ENCODE measurements at regions not wholly inside any gene's neighbourhood (a gene's known extent, or its start where the extent isn't known, plus 50 kb on each side); places are given as distances from the start of the nearest gene placed in this dataset.

DNA sequence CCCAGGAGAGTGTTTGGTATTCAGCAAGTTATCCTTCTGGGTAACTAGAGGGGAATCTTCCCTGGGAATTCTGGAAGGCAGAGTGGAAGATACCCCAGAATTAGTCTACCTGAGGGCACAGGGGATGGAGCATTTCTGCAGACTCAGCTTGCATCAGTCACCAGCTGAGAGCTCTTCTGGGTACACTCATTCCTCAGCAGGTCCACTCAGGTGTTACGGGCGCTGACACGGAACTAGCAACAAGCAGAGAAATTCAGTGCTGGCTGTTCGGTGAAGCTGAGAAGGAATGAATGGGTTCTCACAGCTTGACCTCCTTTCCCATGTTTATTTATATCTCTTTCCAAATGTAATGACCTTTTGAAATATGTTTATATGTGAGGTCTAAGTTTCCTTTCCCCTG lies 106.0 kb upstream of the PNPLA4 start:
- Histone ChIP-seq H3K27me3 (ENCODE audit: insufficient read depth, insufficient read length) (no peaks in the 10 kb centered on the region), H3K9ac (ENCODE audit: insufficient read length, low read depth) (no peak overlapping the region), H3K9me3 (ENCODE audit: insufficient read depth, low read length) (no peaks in the 10 kb centered on the region), H3K4me3 (ENCODE audit: insufficient read length, low read depth) (no peak overlapping the region), H3K4me1 (ENCODE audit: insufficient read depth, insufficient read length) (no peaks in the 10 kb centered on the region), H3K36me3 (ENCODE audit: insufficient read depth, insufficient read length, low read length) (no peaks in the 10 kb centered on the region)
- TF ChIP-seq SUZ12 (IDR thresholded peaks at IDR 0.05; ENCODE audit: extremely low read depth, insufficient read depth, insufficient read length) (no peak), ZNF274 (IDR thresholded peaks at IDR 0.05; ENCODE audit: low read depth, low read length) (no peak), YY1 (IDR thresholded peaks at IDR 0.05; ENCODE audit: insufficient read depth, insufficient read length) (no peak)
- DNase-seq (ENCODE audit: low read depth, low spot score), result no peak

DNA sequence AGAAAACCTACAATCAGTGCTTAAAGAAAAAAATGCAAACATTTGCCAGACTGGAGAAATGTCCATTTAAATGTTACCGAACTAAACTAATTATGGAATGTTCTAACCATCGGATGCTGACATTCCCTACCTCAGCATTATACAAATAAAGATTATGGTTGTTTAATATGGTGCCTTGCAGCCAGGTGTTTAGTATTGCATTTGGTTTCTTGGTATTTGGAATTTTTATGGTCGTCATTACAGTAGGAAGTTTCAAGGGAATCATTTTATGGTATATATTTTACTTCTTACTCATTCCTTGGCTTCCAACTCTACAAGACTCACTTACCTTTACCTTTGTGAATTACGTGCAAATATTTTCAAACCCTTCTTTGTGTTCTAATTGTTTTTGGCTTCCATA lies 103.1 kb upstream of the PNPLA4 start:
- no peaks in the 10 kb centered on the region for H3K4me1 ChIP-seq (ENCODE audit: insufficient read depth, insufficient read length)
- no peak overlapping the region for H3K9ac ChIP-seq (ENCODE audit: insufficient read length, low read depth)

DNA sequence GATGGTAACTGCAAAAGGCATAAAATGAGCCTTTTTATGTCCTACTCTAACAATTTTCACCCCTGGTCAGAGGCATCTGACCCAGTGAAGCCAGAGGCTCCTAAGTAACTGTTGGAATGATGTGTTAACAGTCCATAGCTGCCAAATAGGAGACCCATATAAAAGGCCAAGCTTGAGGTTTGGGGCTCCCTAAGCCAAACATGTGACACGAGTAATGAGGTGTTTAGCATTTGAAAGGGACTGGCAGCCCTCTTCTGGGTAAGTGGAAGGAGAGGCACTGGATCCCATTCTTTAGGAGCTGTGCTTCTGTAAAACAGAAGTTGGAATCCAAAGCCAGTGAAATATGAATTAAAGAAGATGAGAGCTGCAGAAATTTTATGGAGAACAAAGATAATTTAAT lies 100.6 kb upstream of the PNPLA4 start:
- Histone ChIP-seq H3K4me1 (ENCODE audit: insufficient read depth, insufficient read length) (no peaks in the 10 kb centered on the region), H3K9me3 (ENCODE audit: insufficient read depth, low read length) (no peaks in the 10 kb centered on the region), H3K27me3 (ENCODE audit: insufficient read depth, insufficient read length) (no peaks in the 10 kb centered on the region), H3K36me3 (ENCODE audit: insufficient read depth, insufficient read length, low read length) (no peaks in the 10 kb centered on the region), H3K9ac (ENCODE audit: insufficient read length, low read depth) (no peak overlapping the region), H3K4me3 (ENCODE audit: insufficient read length, low read depth) (no peak overlapping the region)
- TF ChIP-seq SUZ12 (IDR thresholded peaks at IDR 0.05; ENCODE audit: extremely low read depth, insufficient read depth, insufficient read length) (no peak), YY1 (IDR thresholded peaks at IDR 0.05; ENCODE audit: insufficient read depth, insufficient read length) (no peak), ZNF274 (IDR thresholded peaks at IDR 0.05; ENCODE audit: low read depth, low read length) (no peak)
- peak; percentile 35 for DNase-seq (ENCODE audit: low read depth, low spot score)

More for the DNA sequence above, 103.1 kb upstream of the PNPLA4 start:
- Histone ChIP-seq H3K36me3 (ENCODE audit: insufficient read depth, insufficient read length, low read length) (no peaks in the 10 kb centered on the region), H3K4me3 (ENCODE audit: insufficient read length, low read depth) (no peak overlapping the region), H3K9me3 (ENCODE audit: insufficient read depth, low read length) (no peaks in the 10 kb centered on the region), H3K27me3 (ENCODE audit: insufficient read depth, insufficient read length) (no peaks in the 10 kb centered on the region)
- no peak for TF ChIP-seq SUZ12 (IDR thresholded peaks at IDR 0.05; ENCODE audit: extremely low read depth, insufficient read depth, insufficient read length)
- TF ChIP-seq YY1 (IDR thresholded peaks at IDR 0.05; ENCODE audit: insufficient read depth, insufficient read length), result no peak
- no peak for TF ChIP-seq ZNF274 (IDR thresholded peaks at IDR 0.05; ENCODE audit: low read depth, low read length)
- no peak for DNase-seq (ENCODE audit: low read depth, low spot score)

DNA sequence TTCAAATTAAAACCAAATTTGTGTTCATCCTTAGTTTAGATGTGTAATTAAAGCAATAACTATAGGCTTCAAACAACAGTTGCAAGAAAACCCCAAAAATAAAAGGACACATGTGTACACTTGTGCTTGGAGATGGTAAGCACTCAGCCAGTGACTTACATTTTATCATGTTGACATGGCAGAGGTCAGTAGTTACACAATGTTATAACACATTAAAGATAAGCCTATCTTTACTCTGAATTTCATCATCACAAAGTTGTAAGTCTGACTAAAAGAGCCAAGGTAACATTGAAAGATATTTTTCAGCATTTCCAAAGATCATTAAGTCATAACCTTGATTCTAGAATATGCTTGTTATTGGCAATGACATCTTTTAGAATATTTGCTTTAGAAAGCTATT lies 98.5 kb upstream of the PNPLA4 start:
- no peak for DNase-seq (ENCODE audit: low read depth, low spot score)
- H3K4me3 ChIP-seq (ENCODE audit: insufficient read length, low read depth), result no peak overlapping the region
- H3K36me3 ChIP-seq (ENCODE audit: insufficient read depth, insufficient read length, low read length), result no peaks in the 10 kb centered on the region
- TF ChIP-seq SUZ12 (IDR thresholded peaks at IDR 0.05; ENCODE audit: extremely low read depth, insufficient read depth, insufficient read length) (no peak), ZNF274 (IDR thresholded peaks at IDR 0.05; ENCODE audit: low read depth, low read length) (no peak), YY1 (IDR thresholded peaks at IDR 0.05; ENCODE audit: insufficient read depth, insufficient read length) (no peak)
- H3K9me3 ChIP-seq (ENCODE audit: insufficient read depth, low read length), result no peaks in the 10 kb centered on the region
- H3K4me1 ChIP-seq (ENCODE audit: insufficient read depth, insufficient read length), result no peaks in the 10 kb centered on the region
- no peaks in the 10 kb centered on the region for H3K27me3 ChIP-seq (ENCODE audit: insufficient read depth, insufficient read length)
- H3K9ac ChIP-seq (ENCODE audit: insufficient read length, low read depth), result no peak overlapping the region

DNA sequence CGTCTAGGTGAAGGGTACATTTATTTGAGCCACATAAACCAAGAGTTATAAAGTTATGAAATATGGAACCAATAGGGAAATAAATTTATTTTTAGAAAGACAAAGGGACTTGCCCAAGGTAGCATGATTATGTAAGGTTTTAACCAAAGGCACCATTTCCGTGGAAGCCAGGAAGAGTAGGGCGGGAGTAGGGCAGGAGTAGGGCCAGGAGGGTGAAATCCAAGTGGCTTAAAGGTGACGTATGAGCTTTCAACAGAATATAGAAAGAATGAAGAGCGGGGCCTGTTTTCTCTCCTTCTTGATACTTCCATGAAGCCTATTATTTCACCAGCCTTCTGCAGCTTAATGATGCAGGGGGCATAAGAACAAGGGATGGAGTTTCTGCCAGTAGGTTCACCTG lies 91.7 kb upstream of the PNPLA4 start:
- TF ChIP-seq ZNF274 (IDR thresholded peaks at IDR 0.05; ENCODE audit: low read depth, low read length) (no peak), SUZ12 (IDR thresholded peaks at IDR 0.05; ENCODE audit: extremely low read depth, insufficient read depth, insufficient read length) (no peak), YY1 (IDR thresholded peaks at IDR 0.05; ENCODE audit: insufficient read depth, insufficient read length) (no peak)
- no peak for DNase-seq (ENCODE audit: low read depth, low spot score)
- Histone ChIP-seq H3K4me3 (ENCODE audit: insufficient read length, low read depth) (no peak overlapping the region), H3K9me3 (ENCODE audit: insufficient read depth, low read length) (no peaks in the 10 kb centered on the region), H3K27me3 (ENCODE audit: insufficient read depth, insufficient read length) (no peaks in the 10 kb centered on the region), H3K36me3 (ENCODE audit: insufficient read depth, insufficient read length, low read length) (no peaks in the 10 kb centered on the region), H3K9ac (ENCODE audit: insufficient read length, low read depth) (no peak overlapping the region), H3K4me1 (ENCODE audit: insufficient read depth, insufficient read length) (no peaks in the 10 kb centered on the region)

DNA sequence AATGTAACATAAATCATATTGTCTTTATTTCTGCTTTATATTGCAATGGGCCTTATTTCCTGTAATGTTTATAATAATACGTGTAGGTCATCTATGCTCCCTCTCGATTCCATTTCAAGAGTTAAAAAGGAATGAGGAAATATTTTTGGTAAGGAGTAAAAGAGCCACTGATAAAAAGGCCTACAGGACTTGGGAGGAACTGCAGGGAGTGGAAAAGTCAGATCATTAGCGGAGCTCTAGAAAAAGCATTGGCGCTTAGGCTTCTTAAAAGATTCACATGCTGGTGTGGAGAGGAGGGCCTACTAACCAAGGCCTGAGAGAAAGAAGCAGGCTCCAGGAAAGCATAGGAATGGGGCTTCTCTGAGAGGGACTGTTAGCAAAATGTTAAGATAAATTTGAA lies 82.9 kb upstream of the PNPLA4 start:
- no peak for TF ChIP-seq SUZ12 (IDR thresholded peaks at IDR 0.05; ENCODE audit: extremely low read depth, insufficient read depth, insufficient read length)
- no peak for TF ChIP-seq ZNF274 (IDR thresholded peaks at IDR 0.05; ENCODE audit: low read depth, low read length)
- TF ChIP-seq YY1 (IDR thresholded peaks at IDR 0.05; ENCODE audit: insufficient read depth, insufficient read length), result no peak
- no peaks in the 10 kb centered on the region for H3K27me3 ChIP-seq (ENCODE audit: insufficient read depth, insufficient read length)
- DNase-seq (ENCODE audit: low read depth, low spot score), result no peak
- H3K4me1 ChIP-seq (ENCODE audit: insufficient read depth, insufficient read length), result no peaks in the 10 kb centered on the region
- no peak overlapping the region for H3K4me3 ChIP-seq (ENCODE audit: insufficient read length, low read depth)
- H3K9ac ChIP-seq (ENCODE audit: insufficient read length, low read depth), result no peak overlapping the region
- H3K36me3 ChIP-seq (ENCODE audit: insufficient read depth, insufficient read length, low read length), result no peaks in the 10 kb centered on the region
- H3K9me3 ChIP-seq (ENCODE audit: insufficient read depth, low read length), result no peaks in the 10 kb centered on the region

DNA sequence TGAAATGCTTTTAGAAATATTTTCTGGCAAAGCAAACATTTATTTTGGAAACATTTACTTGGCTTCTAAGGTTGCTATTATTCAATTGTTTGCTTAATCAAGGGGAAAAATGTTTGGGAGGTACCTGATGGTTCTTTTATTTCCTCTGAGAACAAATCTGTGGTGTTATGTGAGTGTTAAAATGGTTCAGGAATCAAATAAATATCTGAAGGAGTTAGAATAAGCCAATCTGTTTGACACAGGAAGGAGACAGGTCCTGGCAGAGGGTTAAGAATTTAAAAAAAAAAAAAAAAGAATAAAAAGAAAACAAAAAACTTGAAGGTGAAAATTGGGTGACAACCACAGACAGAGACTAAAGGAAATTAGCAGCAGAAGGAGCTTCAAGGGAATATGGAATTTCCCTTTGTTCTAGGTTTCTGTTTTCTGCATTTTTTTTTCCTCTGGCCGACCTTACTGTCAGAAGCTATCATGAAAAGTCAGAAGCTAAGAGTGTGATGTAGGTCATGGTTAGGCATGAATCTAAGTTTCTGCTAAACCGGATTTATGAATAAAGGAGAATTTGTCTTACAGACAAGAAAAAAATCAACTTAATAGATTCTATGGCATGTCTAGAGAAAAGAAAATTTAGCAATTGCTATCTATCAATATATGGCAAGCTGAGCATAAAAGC lies 78.6 kb upstream of the PNPLA4 start:
- no peak overlapping the region for H3K4me3 ChIP-seq (ENCODE audit: insufficient read length, low read depth)
- no peak overlapping the region for H3K9ac ChIP-seq (ENCODE audit: insufficient read length, low read depth)
- no peaks in the 10 kb centered on the region for H3K27me3 ChIP-seq (ENCODE audit: insufficient read depth, insufficient read length)
- no peaks in the 10 kb centered on the region for H3K4me1 ChIP-seq (ENCODE audit: insufficient read depth, insufficient read length)
- H3K9me3 ChIP-seq (ENCODE audit: insufficient read depth, low read length), result peaks cover 9% of the 10 kb centered on the region; the same call in 1 of the 2 replicates
- H3K36me3 ChIP-seq (ENCODE audit: insufficient read depth, insufficient read length, low read length), result no peaks in the 10 kb centered on the region
- no peak for DNase-seq (ENCODE audit: low read depth, low spot score)
- TF ChIP-seq YY1 (IDR thresholded peaks at IDR 0.05; ENCODE audit: insufficient read depth, insufficient read length) (no peak), SUZ12 (IDR thresholded peaks at IDR 0.05; ENCODE audit: extremely low read depth, insufficient read depth, insufficient read length) (no peak), ZNF274 (IDR thresholded peaks at IDR 0.05; ENCODE audit: low read depth, low read length) (no peak)
